ENCODE measurements at regions not wholly inside any gene's neighbourhood (a gene's known extent, or its start where the extent isn't known, plus 50 kb on each side); places are given as distances from the start of the nearest gene placed in this dataset.

- no peak for TF ChIP-seq CTCF (conservative IDR thresholded peaks at IDR 0.05)
- H3K27ac ChIP-seq = no peak overlapping the region
Observed at GRCh38 chr2:38216886-38217285, 140.9 kb upstream of the CYP1B1 start.

GRCh38 chr2:38215993-38216392 is 140.0 kb upstream of the CYP1B1 start:
- no peak overlapping the region for H3K27ac ChIP-seq

GRCh38 chr2:38215522-38215921 is 139.6 kb upstream of the CYP1B1 start:
- H3K27ac ChIP-seq = no peak overlapping the region
- no peak for TF ChIP-seq CTCF (conservative IDR thresholded peaks at IDR 0.05)

More at GRCh38 chr2:38215993-38216392, 140.0 kb upstream of the CYP1B1 start:
- no peak for TF ChIP-seq CTCF (conservative IDR thresholded peaks at IDR 0.05)

GRCh38 chr2:38214209-38214717 is 138.3 kb upstream of the CYP1B1 start:
- TF ChIP-seq CTCF (conservative IDR thresholded peaks at IDR 0.05) = no peak

GRCh38 chr2:38213619-38214167 is 137.7 kb upstream of the CYP1B1 start:
- peak overlapping the region; percentile 29; the same call in 1 of the 2 replicates for H3K27ac ChIP-seq
- TF ChIP-seq CTCF (conservative IDR thresholded peaks at IDR 0.05) = no peak

More at GRCh38 chr2:38214209-38214717, 138.3 kb upstream of the CYP1B1 start:
- H3K27ac ChIP-seq = peak overlapping the region; percentile 29; the same call in 1 of the 2 replicates

GRCh38 chr2:38212312-38212711 is 136.4 kb upstream of the CYP1B1 start:
- no peak for TF ChIP-seq CTCF (conservative IDR thresholded peaks at IDR 0.05)
- H3K27ac ChIP-seq = no peak overlapping the region

- no peak overlapping the region for H3K27ac ChIP-seq
- TF ChIP-seq CTCF (conservative IDR thresholded peaks at IDR 0.05) = no peak
Observed at GRCh38 chr2:38207168-38207567, 131.2 kb upstream of the CYP1B1 start.

Data from VCaP (cell line).